HK-2 (cell line): ENCODE measurements at regions not wholly inside any gene's neighbourhood (a gene's known extent, or its start where the extent isn't known, plus 50 kb on each side); places are given as distances from the start of the nearest gene placed in this dataset.

Source experiments
- DNase-seq: peaks from one replicate; pipeline ENCODE4 v3.0.0-alpha.2; 2018; ENCODE audit not compliant: unreplicated experiment

GRCh38 chr13:103815619-103816018, 749.4 kb upstream of the SLC10A2 start:
- no peak for DNase-seq

- DNase-seq: no peak
Observed at GRCh38 chr13:103812971-103813370, 746.8 kb upstream of the SLC10A2 start.

- DNase-seq: no peak
Observed at GRCh38 chr13:103812558-103812957, 746.3 kb upstream of the SLC10A2 start.

- no peak for DNase-seq
Observed at GRCh38 chr13:103810026-103810425, 743.8 kb upstream of the SLC10A2 start.

GRCh38 chr13:103805771-103806170, 739.6 kb upstream of the SLC10A2 start:
- no peak for DNase-seq

- DNase-seq: no peak
Observed at GRCh38 chr13:103803349-103803748, 737.1 kb upstream of the SLC10A2 start.

- no peak for DNase-seq
Observed at GRCh38 chr13:103799028-103799427, 732.8 kb upstream of the SLC10A2 start.

- no peak for DNase-seq
Observed at GRCh38 chr13:103795892-103796478, 729.8 kb upstream of the SLC10A2 start.

GRCh38 chr13:103794526-103794925, 728.3 kb upstream of the SLC10A2 start:
- no peak for DNase-seq

GRCh38 chr13:103788061-103788652, 721.9 kb upstream of the SLC10A2 start:
- DNase-seq: no peak

GRCh38 chr13:103772576-103772975, 706.4 kb upstream of the SLC10A2 start:
- DNase-seq: no peak

- no peak for DNase-seq
Observed at GRCh38 chr13:103762523-103762922, 696.3 kb upstream of the SLC10A2 start.

GRCh38 chr13:103759361-103759760, 693.1 kb upstream of the SLC10A2 start:
- no peak for DNase-seq

- no peak for DNase-seq
Observed at GRCh38 chr13:103758222-103758621, 692.0 kb upstream of the SLC10A2 start.

- DNase-seq: no peak
Observed at GRCh38 chr13:103757361-103757760, 691.1 kb upstream of the SLC10A2 start.

- DNase-seq: no peak
Observed at GRCh38 chr13:103754783-103755182, 688.6 kb upstream of the SLC10A2 start.

- no peak for DNase-seq
Observed at GRCh38 chr13:103734837-103735236, 668.6 kb upstream of the SLC10A2 start.

- no peak for DNase-seq
Observed at GRCh38 chr13:103731959-103732358, 665.7 kb upstream of the SLC10A2 start.

- DNase-seq: no peak
Observed at GRCh38 chr13:103730407-103730806, 664.2 kb upstream of the SLC10A2 start.

- DNase-seq: no peak
Observed at GRCh38 chr13:103726808-103727207, 660.6 kb upstream of the SLC10A2 start.

GRCh38 chr13:103716718-103717117, 650.5 kb upstream of the SLC10A2 start:
- DNase-seq: no peak

- DNase-seq: no peak
Observed at GRCh38 chr13:103715335-103715734, 649.1 kb upstream of the SLC10A2 start.

GRCh38 chr13:103703246-103703645, 637.0 kb upstream of the SLC10A2 start:
- DNase-seq: no peak

GRCh38 chr13:103698000-103698399, 631.8 kb upstream of the SLC10A2 start:
- no peak for DNase-seq
